Neural cell (in vitro differentiated cells): ENCODE measurements at regions not wholly inside any gene's neighbourhood (a gene's known extent, or its start where the extent isn't known, plus 50 kb on each side); places are given as distances from the start of the nearest gene placed in this dataset.

Source experiments
- H2AFZ ChIP-seq: fragments of 200-600, 300-800 bp; sonication (generic), shearing (Covaris generic); 2 replicates; pipeline ENCODE4 v1.6.0; 2014; ENCODE audit warnings: low read depth, mild to moderate bottlenecking, antibody characterized with exemption, low read length, moderate library complexity
- H3F3A ChIP-seq: fragments of 200-600 bp; shearing (Covaris generic); 2 replicates; pipeline ENCODE4 v1.6.1; 2016; ENCODE audit warnings: mild to moderate bottlenecking, moderate library complexity, mixed read lengths, antibody characterized with exemption, low read length; ENCODE audit not compliant: insufficient read depth, poor library complexity, severe bottlenecking
- H3K27ac ChIP-seq: fragments of 200-600, 300-800 bp; sonication (generic), shearing (Covaris generic); 2 replicates; pipeline ENCODE4 v1.5.1; 2014; ENCODE audit warnings: mild to moderate bottlenecking, low read length, moderate library complexity
- H3K27me3 ChIP-seq: fragments of 300-800, 200-600 bp; sonication (generic), shearing (Covaris generic); 2 replicates; pipeline ENCODE4 v1.6.0; 2014; ENCODE audit warnings: mild to moderate bottlenecking, low read depth, low read length, moderate library complexity; ENCODE audit not compliant: insufficient read depth
- H3K36me3 ChIP-seq: fragments of 300-800, 200-600 bp; sonication (generic), shearing (Covaris generic); 2 replicates; pipeline ENCODE4 v1.5.1; 2014; ENCODE audit warnings: mild to moderate bottlenecking, antibody characterized with exemption, low read length, moderate library complexity; ENCODE audit not compliant: insufficient read depth
- H3K4me2 ChIP-seq: fragments of 300-800, 200-600 bp; sonication (generic), shearing (Covaris generic); 2 replicates; pipeline ENCODE4 v1.6.0; 2014; ENCODE audit warnings: mild to moderate bottlenecking, low read length
- H3K4me3 ChIP-seq: fragments of 300-800, 200-600 bp; sonication (generic), shearing (Covaris generic); 2 replicates; pipeline ENCODE4 v1.5.1; 2014; ENCODE audit warnings: mild to moderate bottlenecking, low read length, moderate library complexity
- H3K79me2 ChIP-seq: fragments of 200-600 bp; shearing (Covaris generic); replicated peaks from 2 replicates; pipeline ENCODE4 v1.6.0; 2014; ENCODE audit warnings: mild to moderate bottlenecking, low read length, moderate library complexity; ENCODE audit not compliant: insufficient read depth
- H3K9ac ChIP-seq: fragments of 300-800, 200-600 bp; sonication (generic), shearing (Covaris generic); 2 replicates; pipeline ENCODE4 v1.6.1; 2016; ENCODE audit warnings: mild to moderate bottlenecking, low read length, mixed read lengths
- H3K9me2 ChIP-seq: fragments of 200-600 bp; shearing (Covaris generic); 2 replicates; pipeline ENCODE4 v1.6.1; 2016; ENCODE audit warnings: mild to moderate bottlenecking, low read length, mixed read lengths; ENCODE audit not compliant: insufficient read depth
- H3K9me3 ChIP-seq: fragments of 200-600, 300-800 bp; sonication (generic), shearing (Covaris generic); 2 replicates; pipeline ENCODE4 v1.6.1; 2016; ENCODE audit warnings: mild to moderate bottlenecking, mixed run types, low read length, moderate library complexity, mixed read lengths
- H4K20me1 ChIP-seq: fragments of 200-600 bp; shearing (Covaris generic); 2 replicates; pipeline ENCODE4 v1.6.1; 2016; ENCODE audit warnings: mild to moderate bottlenecking, mixed run types; ENCODE audit not compliant: insufficient read depth
- CTCF ChIP-seq: fragments of 450-650 bp; IDR thresholded peaks from 2 replicates; pipeline ENCODE4 v1.5.1; 2014; ENCODE audit warnings: antibody characterized with exemption, mild to moderate bottlenecking, moderate library complexity; ENCODE audit not compliant: poor library complexity, severe bottlenecking
- EP300 ChIP-seq: fragments of 450-650 bp; conservative IDR thresholded peaks from 2 replicates; pipeline ENCODE4 v1.6.1; 2014; ENCODE audit warnings: antibody characterized with exemption, mild to moderate bottlenecking, moderate library complexity; ENCODE audit not compliant: poor library complexity, severe bottlenecking
- EZH2 ChIP-seq: fragments of 200-600, 300-800 bp; shearing (Covaris generic), sonication (generic); IDR thresholded peaks from 2 replicates; pipeline ENCODE4 v1.6.1; 2014; ENCODE audit warnings: antibody characterized with exemption, low read length, borderline replicate concordance, mild to moderate bottlenecking; ENCODE audit not compliant: insufficient read depth, poor library complexity, severe bottlenecking
- MXI1 ChIP-seq: fragments of 450-650 bp; conservative IDR thresholded peaks from 2 replicates; pipeline ENCODE4 v1.6.1; 2014; ENCODE audit warnings: antibody characterized with exemption, mild to moderate bottlenecking; ENCODE audit not compliant: poor library complexity, severe bottlenecking
- POLR2AphosphoS5 ChIP-seq: IDR thresholded peaks from 2 replicates; pipeline ENCODE4 v1.6.1; 2012
- RAD21 ChIP-seq: fragments of 450-650 bp; conservative IDR thresholded peaks from 2 replicates; pipeline ENCODE4 v1.6.1; 2014; ENCODE audit warnings: antibody characterized with exemption, mild to moderate bottlenecking, moderate library complexity
- REST ChIP-seq: IDR thresholded peaks from 2 replicates; pipeline ENCODE4 v1.6.1; 2012; ENCODE audit warnings: borderline replicate concordance
- SMC3 ChIP-seq: fragments of 450-650 bp; conservative IDR thresholded peaks from 2 replicates; pipeline ENCODE4 v1.6.1; 2014; ENCODE audit warnings: antibody characterized with exemption, mild to moderate bottlenecking, moderate library complexity; ENCODE audit not compliant: poor library complexity
- TAF1 ChIP-seq: IDR thresholded peaks from 2 replicates; pipeline ENCODE4 v1.6.1; 2012; ENCODE audit warnings: low read depth

GRCh38 chr2:13240789-13241487 lies 524.2 kb downstream of the TRIB2 start:
- H3K27ac ChIP-seq, result no peak overlapping the region
- no peak overlapping the region for H2AFZ ChIP-seq
- no peak overlapping the region for H3K9ac ChIP-seq
- no peaks in the 10 kb centered on the region for H3K9me3 ChIP-seq
- H3K27me3 ChIP-seq, result no peaks in the 10 kb centered on the region
- TF ChIP-seq CTCF (no peak), EP300 (no peak), SMC3 (no peak), TAF1 (no peak), POLR2AphosphoS5 (no peak), RAD21 (no peak)
- no peak overlapping the region for H3K4me3 ChIP-seq
- no peaks in the 10 kb centered on the region for H3K79me2 ChIP-seq
- H3K4me2 ChIP-seq, result no peak overlapping the region
- H3K36me3 ChIP-seq, result no peaks in the 10 kb centered on the region
- no peaks in the 10 kb centered on the region for H4K20me1 ChIP-seq
- no peaks in the 10 kb centered on the region for H3K9me2 ChIP-seq
- H3F3A ChIP-seq, result no peaks in the 10 kb centered on the region

GRCh38 chr2:13252615-13253014 lies 535.9 kb downstream of the TRIB2 start:
- Histone ChIP-seq H2AFZ (no peak overlapping the region), H3K27ac (peak overlapping the region; percentile 58), H3K4me3 (no peak overlapping the region), H3K9ac (no peak overlapping the region), H4K20me1 (no peaks in the 10 kb centered on the region), H3K9me2 (no peaks in the 10 kb centered on the region), H3F3A (no peaks in the 10 kb centered on the region), H3K79me2 (no peaks in the 10 kb centered on the region), H3K36me3 (no peaks in the 10 kb centered on the region), H3K9me3 (no peaks in the 10 kb centered on the region), H3K4me2 (no peak overlapping the region), H3K27me3 (no peaks in the 10 kb centered on the region)
- no peak for TF ChIP-seq MXI1
- TF ChIP-seq SMC3, result no peak
- TF ChIP-seq CTCF, result no peak
- no peak for TF ChIP-seq EZH2
- no peak for TF ChIP-seq TAF1
- peak; percentile 85 for TF ChIP-seq EP300
- TF ChIP-seq RAD21, result no peak
- peak; percentile 53 for TF ChIP-seq POLR2AphosphoS5

GRCh38 chr2:13255485-13255884 lies 538.7 kb downstream of the TRIB2 start:
- H2AFZ ChIP-seq, result no peak overlapping the region
- H3K27ac ChIP-seq, result no peak overlapping the region
- no peak overlapping the region for H3K4me3 ChIP-seq
- H3K9me3 ChIP-seq, result no peaks in the 10 kb centered on the region
- no peaks in the 10 kb centered on the region for H3F3A ChIP-seq
- TF ChIP-seq RAD21 (no peak), TAF1 (no peak), EP300 (no peak), CTCF (no peak), MXI1 (no peak), REST (no peak), EZH2 (no peak), SMC3 (no peak), POLR2AphosphoS5 (no peak)
- no peaks in the 10 kb centered on the region for H3K9me2 ChIP-seq
- H3K4me2 ChIP-seq, result no peak overlapping the region
- H3K36me3 ChIP-seq, result no peaks in the 10 kb centered on the region
- no peaks in the 10 kb centered on the region for H3K27me3 ChIP-seq
- H3K79me2 ChIP-seq, result no peaks in the 10 kb centered on the region
- no peaks in the 10 kb centered on the region for H4K20me1 ChIP-seq
- H3K9ac ChIP-seq, result no peak overlapping the region
